ENCODE measurements at regions not wholly inside any gene's neighbourhood (a gene's known extent, or its start where the extent isn't known, plus 50 kb on each side); places are given as distances from the start of the nearest gene placed in this dataset.

GRCh38 chr14:71711619-71712018 is 220.6 kb upstream of the RGS6 start:
- TF ChIP-seq CTCF (IDR thresholded peaks at IDR 0.05; ENCODE audit: low read depth, low read length, missing control alignments) = no peak
- DNase-seq (ENCODE audit: extremely low read depth, low read depth) = no peak
- H3K4me3 ChIP-seq (replicated peaks; ENCODE audit: low read depth, low read length) = no peak overlapping the region

GRCh38 chr14:71712478-71712877 is 219.8 kb upstream of the RGS6 start:
- H3K4me3 ChIP-seq (replicated peaks; ENCODE audit: low read depth, low read length) = no peak overlapping the region
- DNase-seq (ENCODE audit: extremely low read depth, low read depth) = no peak

DNA sequence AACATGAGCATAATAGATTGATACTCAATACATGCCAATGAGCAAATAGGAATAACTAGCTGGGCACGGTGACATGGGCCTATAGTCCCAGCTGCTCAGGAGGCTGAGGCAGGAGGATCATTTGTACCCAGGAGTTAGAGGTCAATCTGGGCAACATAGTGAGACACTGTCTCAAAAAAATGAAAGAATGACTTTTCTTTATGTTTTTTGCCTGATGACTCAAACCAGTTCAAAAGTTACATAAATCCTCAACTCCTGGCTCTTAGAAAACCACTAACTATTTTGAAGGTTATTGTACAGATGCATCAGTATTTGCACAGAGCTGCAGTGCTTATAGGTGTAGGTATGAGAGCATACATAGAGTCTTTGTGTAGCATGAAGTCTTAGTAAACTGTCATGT is 219.2 kb upstream of the RGS6 start:
- no peak overlapping the region for H3K4me3 ChIP-seq (replicated peaks; ENCODE audit: low read depth, low read length)
- TF ChIP-seq CTCF (IDR thresholded peaks at IDR 0.05; ENCODE audit: low read depth, low read length, missing control alignments) = no peak
- no peak for DNase-seq (ENCODE audit: extremely low read depth, low read depth)

More at GRCh38 chr14:71712478-71712877, 219.8 kb upstream of the RGS6 start:
- no peak for TF ChIP-seq CTCF (IDR thresholded peaks at IDR 0.05; ENCODE audit: low read depth, low read length, missing control alignments)

- DNase-seq (ENCODE audit: extremely low read depth, low read depth) = no peak
- H3K4me3 ChIP-seq (replicated peaks; ENCODE audit: low read depth, low read length) = no peak overlapping the region
- no peak for TF ChIP-seq CTCF (IDR thresholded peaks at IDR 0.05; ENCODE audit: low read depth, low read length, missing control alignments)
Observed at GRCh38 chr14:71713451-71713850, 218.8 kb upstream of the RGS6 start.

DNA sequence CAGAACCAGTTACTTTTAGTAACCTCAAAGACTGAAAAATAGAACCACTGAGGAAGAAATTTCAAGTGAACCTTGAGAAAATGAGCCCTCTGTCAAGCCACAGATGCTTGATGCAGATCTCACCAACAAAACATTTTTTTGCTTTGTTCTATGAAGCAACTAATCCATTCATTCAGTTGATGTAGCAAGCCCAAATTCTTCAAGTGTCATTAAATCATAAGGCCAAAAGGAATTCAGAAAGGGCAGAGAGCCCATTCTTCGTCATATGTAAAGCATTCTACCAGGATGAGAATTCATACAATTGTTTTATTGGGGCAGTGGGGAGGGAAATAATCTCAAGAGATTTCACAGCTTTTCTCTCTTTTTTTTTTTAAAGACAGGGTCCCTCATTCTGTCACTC is 218.0 kb upstream of the RGS6 start:
- no peak overlapping the region for H3K4me3 ChIP-seq (replicated peaks; ENCODE audit: low read depth, low read length)
- DNase-seq (ENCODE audit: extremely low read depth, low read depth) = no peak
- TF ChIP-seq CTCF (IDR thresholded peaks at IDR 0.05; ENCODE audit: low read depth, low read length, missing control alignments) = no peak

GRCh38 chr14:71716041-71716772 is 216.0 kb upstream of the RGS6 start:
- no peak overlapping the region for H3K4me3 ChIP-seq (replicated peaks; ENCODE audit: low read depth, low read length)
- no peak for TF ChIP-seq CTCF (IDR thresholded peaks at IDR 0.05; ENCODE audit: low read depth, low read length, missing control alignments)

More at GRCh38 chr14:71716041-71716772, 216.0 kb upstream of the RGS6 start:
- DNase-seq (ENCODE audit: extremely low read depth, low read depth) = no peak

Measured in HFF-Myc (cell line).